Upper lobe of left lung (tissue), 4 donors: ENCODE measurements at regions not wholly inside any gene's neighbourhood (a gene's known extent, or its start where the extent isn't known, plus 50 kb on each side); places are given as distances from the start of the nearest gene placed in this dataset.

ENCODE experiments used
- EP300 ChIP-seq, 4 donors: sonication (generic); formaldehyde crosslinking; IDR thresholded peaks; one replicate each; pipeline ENCODE4 v1.5.1; 2017; ENCODE audit warnings: antibody characterized with exemption in 4 of 4, control low read depth in 2 of 4
- POLR2A ChIP-seq, 4 donors: fragments of 450-650 bp; IDR thresholded peaks; one replicate each; pipeline ENCODE4 v1.5.1; 2016 to 2017; ENCODE audit warnings: antibody characterized with exemption in 4 of 4, mild to moderate bottlenecking in 2 of 4
- POLR2AphosphoS5 ChIP-seq, 2 donors: sonication (generic); formaldehyde crosslinking; IDR thresholded peaks; one replicate each; pipeline ENCODE4 v1.5.1; 2017; ENCODE audit warnings: antibody characterized with exemption in 2 of 2
- TF ChIP-seq, protein P1 (sequence below), 6 experiments: fragments of 450-650 bp in 4 of 6; fragments of 200-600 bp in 2 of 6; sonication (generic) in 2 of 6; IDR thresholded peaks; one replicate each; pipeline ENCODE4 v1.5.1; 2016 to 2019; ENCODE audit warnings: antibody characterized with exemption in 6 of 6

GRCh38 chr7:42997611-42998010 is 65.4 kb downstream of the MRPL32 start:
- no peak for TF ChIP-seq POLR2A (IDR thresholded peaks at IDR 0.05)
- TF ChIP-seq, protein P1, sequence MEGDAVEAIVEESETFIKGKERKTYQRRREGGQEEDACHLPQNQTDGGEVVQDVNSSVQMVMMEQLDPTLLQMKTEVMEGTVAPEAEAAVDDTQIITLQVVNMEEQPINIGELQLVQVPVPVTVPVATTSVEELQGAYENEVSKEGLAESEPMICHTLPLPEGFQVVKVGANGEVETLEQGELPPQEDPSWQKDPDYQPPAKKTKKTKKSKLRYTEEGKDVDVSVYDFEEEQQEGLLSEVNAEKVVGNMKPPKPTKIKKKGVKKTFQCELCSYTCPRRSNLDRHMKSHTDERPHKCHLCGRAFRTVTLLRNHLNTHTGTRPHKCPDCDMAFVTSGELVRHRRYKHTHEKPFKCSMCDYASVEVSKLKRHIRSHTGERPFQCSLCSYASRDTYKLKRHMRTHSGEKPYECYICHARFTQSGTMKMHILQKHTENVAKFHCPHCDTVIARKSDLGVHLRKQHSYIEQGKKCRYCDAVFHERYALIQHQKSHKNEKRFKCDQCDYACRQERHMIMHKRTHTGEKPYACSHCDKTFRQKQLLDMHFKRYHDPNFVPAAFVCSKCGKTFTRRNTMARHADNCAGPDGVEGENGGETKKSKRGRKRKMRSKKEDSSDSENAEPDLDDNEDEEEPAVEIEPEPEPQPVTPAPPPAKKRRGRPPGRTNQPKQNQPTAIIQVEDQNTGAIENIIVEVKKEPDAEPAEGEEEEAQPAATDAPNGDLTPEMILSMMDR (IDR thresholded peaks at IDR 0.05): no peak
- no peak for TF ChIP-seq POLR2AphosphoS5 (IDR thresholded peaks at IDR 0.05)
- TF ChIP-seq EP300 (IDR thresholded peaks at IDR 0.05): no peak
